22Rv1 (cell line): ENCODE measurements at regions not wholly inside any gene's neighbourhood (a gene's known extent, or its start where the extent isn't known, plus 50 kb on each side); places are given as distances from the start of the nearest gene placed in this dataset.

Source experiments
- ZFX ChIP-seq: fragments of 450-650 bp; IDR thresholded peaks from 2 replicates; pipeline ENCODE4 v1.6.1; 2017; ENCODE audit warnings: antibody characterized with exemption, borderline replicate concordance
- TF ChIP-seq, protein P1 (sequence below): fragments of 450-650 bp; IDR thresholded peaks from 2 replicates; pipeline ENCODE4 v1.5.1; 2017; ENCODE audit warnings: mild to moderate bottlenecking

DNA sequence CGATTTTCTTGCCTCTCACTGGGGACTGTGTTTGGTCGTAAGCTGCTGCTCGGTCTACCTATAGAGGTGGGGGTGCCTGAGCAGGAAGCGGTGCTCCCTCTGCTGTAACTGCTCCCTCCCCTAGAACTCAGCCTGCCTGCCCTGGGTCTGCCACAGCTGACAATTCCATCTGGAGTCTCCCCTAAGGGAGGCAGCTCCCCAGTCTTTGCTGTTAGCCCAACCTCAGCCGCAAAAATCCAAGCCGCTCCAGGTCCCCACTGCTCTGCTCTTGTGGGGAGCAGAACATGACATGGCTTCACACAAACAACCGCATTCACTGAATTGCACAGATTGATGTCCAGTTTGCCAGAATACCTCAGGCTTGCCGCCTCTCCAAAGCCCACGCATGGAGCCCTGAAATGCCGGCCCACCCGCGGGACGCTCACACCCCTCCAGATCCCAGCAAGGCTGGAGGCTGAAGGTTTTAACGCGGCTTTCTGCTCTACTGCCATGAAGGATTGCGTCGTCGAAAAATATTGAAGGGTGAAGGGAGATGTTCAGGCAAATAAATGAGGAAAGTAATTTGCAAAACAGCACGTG lies 221.5 kb upstream of the FOXF1 start:
- TF ChIP-seq, protein P1, sequence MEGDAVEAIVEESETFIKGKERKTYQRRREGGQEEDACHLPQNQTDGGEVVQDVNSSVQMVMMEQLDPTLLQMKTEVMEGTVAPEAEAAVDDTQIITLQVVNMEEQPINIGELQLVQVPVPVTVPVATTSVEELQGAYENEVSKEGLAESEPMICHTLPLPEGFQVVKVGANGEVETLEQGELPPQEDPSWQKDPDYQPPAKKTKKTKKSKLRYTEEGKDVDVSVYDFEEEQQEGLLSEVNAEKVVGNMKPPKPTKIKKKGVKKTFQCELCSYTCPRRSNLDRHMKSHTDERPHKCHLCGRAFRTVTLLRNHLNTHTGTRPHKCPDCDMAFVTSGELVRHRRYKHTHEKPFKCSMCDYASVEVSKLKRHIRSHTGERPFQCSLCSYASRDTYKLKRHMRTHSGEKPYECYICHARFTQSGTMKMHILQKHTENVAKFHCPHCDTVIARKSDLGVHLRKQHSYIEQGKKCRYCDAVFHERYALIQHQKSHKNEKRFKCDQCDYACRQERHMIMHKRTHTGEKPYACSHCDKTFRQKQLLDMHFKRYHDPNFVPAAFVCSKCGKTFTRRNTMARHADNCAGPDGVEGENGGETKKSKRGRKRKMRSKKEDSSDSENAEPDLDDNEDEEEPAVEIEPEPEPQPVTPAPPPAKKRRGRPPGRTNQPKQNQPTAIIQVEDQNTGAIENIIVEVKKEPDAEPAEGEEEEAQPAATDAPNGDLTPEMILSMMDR: no peak
- no peak for TF ChIP-seq ZFX
